C4-2B (cell line): ENCODE measurements at regions not wholly inside any gene's neighbourhood (a gene's known extent, or its start where the extent isn't known, plus 50 kb on each side); places are given as distances from the start of the nearest gene placed in this dataset.

Experiments used
- ZFX ChIP-seq: fragments of 450-650 bp; IDR thresholded peaks from 2 replicates; pipeline ENCODE4 v1.6.1; 2017
- TF ChIP-seq, protein P1 (sequence below): fragments of 450-650 bp; conservative IDR thresholded peaks from 2 replicates; pipeline ENCODE4 v1.5.1; 2017; ENCODE audit warnings: mild to moderate bottlenecking

DNA sequence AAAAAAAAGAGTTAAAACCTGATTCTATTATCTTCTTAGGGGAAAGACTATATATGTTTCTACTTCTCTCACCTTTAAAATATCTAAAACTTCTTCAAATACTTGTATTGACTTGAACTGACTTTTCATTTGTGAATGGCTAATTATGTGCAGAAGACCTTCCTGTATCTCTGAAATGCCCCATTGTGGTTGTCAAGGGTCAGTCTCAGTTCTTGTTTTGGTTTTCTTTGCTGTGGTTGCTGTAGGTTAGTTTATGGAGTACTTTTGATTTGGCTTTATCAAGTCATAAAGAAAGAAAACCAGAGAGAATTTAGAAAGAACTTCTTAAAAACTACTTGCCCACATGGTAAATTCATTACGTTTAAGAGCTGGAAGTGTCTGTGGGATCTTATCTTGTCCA is 345.3 kb upstream of the POU1F1 start:
- TF ChIP-seq, protein P1, sequence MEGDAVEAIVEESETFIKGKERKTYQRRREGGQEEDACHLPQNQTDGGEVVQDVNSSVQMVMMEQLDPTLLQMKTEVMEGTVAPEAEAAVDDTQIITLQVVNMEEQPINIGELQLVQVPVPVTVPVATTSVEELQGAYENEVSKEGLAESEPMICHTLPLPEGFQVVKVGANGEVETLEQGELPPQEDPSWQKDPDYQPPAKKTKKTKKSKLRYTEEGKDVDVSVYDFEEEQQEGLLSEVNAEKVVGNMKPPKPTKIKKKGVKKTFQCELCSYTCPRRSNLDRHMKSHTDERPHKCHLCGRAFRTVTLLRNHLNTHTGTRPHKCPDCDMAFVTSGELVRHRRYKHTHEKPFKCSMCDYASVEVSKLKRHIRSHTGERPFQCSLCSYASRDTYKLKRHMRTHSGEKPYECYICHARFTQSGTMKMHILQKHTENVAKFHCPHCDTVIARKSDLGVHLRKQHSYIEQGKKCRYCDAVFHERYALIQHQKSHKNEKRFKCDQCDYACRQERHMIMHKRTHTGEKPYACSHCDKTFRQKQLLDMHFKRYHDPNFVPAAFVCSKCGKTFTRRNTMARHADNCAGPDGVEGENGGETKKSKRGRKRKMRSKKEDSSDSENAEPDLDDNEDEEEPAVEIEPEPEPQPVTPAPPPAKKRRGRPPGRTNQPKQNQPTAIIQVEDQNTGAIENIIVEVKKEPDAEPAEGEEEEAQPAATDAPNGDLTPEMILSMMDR = no peak
- TF ChIP-seq ZFX = no peak
